B cell (primary cell): ENCODE measurements at regions not wholly inside any gene's neighbourhood (a gene's known extent, or its start where the extent isn't known, plus 50 kb on each side); places are given as distances from the start of the nearest gene placed in this dataset.

ENCODE experiments used
- EZH2 ChIP-seq: IDR thresholded peaks from 2 replicates; pipeline ENCODE4 v1.6.1; 2012; ENCODE audit warnings: borderline replicate concordance, low read depth, mild to moderate bottlenecking, moderate library complexity, low read length; ENCODE audit not compliant: insufficient read depth, poor library complexity, severe bottlenecking
- TF ChIP-seq, protein P1 (sequence below): fragments of 200-600 bp; IDR thresholded peaks from one replicate; pipeline ENCODE4 v1.8.0; 2022; ENCODE audit warnings: antibody characterized with exemption, mild to moderate bottlenecking

DNA sequence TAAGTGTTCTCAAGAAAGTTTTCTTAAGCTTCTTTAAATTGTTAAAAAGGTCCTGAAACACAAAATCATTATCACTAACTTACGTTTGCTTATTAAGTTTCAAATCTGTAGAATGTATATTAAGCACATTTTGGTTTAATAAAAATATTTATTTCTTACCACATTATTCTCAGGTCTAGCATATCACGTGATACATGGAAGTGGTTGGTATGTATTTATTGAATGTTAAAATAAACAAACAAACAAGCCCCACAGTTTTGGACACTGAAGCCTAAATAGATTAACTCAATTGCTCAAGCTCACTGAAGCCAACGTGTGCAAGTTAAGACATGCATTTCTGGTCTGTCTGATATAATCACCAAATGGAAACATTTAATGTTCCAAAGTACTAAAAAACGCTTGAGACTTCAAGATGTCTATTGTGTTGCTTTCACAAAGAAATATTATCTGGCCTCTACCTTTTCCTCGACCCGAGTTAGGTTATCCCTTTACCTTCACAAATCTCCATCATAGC, 1136.9 kb downstream of the TAF11L14 start:
- TF ChIP-seq, protein P1, sequence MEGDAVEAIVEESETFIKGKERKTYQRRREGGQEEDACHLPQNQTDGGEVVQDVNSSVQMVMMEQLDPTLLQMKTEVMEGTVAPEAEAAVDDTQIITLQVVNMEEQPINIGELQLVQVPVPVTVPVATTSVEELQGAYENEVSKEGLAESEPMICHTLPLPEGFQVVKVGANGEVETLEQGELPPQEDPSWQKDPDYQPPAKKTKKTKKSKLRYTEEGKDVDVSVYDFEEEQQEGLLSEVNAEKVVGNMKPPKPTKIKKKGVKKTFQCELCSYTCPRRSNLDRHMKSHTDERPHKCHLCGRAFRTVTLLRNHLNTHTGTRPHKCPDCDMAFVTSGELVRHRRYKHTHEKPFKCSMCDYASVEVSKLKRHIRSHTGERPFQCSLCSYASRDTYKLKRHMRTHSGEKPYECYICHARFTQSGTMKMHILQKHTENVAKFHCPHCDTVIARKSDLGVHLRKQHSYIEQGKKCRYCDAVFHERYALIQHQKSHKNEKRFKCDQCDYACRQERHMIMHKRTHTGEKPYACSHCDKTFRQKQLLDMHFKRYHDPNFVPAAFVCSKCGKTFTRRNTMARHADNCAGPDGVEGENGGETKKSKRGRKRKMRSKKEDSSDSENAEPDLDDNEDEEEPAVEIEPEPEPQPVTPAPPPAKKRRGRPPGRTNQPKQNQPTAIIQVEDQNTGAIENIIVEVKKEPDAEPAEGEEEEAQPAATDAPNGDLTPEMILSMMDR: no peak
- no peak for TF ChIP-seq EZH2
